CD4-positive, alpha-beta memory T cell (primary cell): ENCODE measurements at regions not wholly inside any gene's neighbourhood (a gene's known extent, or its start where the extent isn't known, plus 50 kb on each side); places are given as distances from the start of the nearest gene placed in this dataset.
A peak's percentile ranks its signal among the peaks of the same experiment; 100 is the strongest.

ENCODE experiments used
- CTCF ChIA-PET: fragments of 350-600 bp; sonication (Branson Sonifier 250); formaldehyde crosslinking; loops from one replicate; lab custom pipeline; 2021; ENCODE audit warnings: inconsistent platforms; ENCODE audit not compliant: partially characterized antibody; lab: Charles Lee
- POLR2A ChIA-PET: fragments of 350-600 bp; sonication (Branson Sonifier 250); formaldehyde crosslinking; loops from one replicate; lab custom pipeline; 2021; ENCODE audit not compliant: partially characterized antibody; lab: Charles Lee
- DNase-seq, 5 donors: peaks; one replicate each; pipeline versions ENCODE4 v3.0.0 to v3.0.0-alpha.2; 2020 to 2022; ENCODE audit warnings: mixed read lengths in 1 of 5
- H3K27ac ChIP-seq: one replicate; pipeline ENCODE4 v1.7.0; 2013; ENCODE audit warnings: low read depth, low read length
- H3K27me3 ChIP-seq: 2 replicates; pipeline ENCODE4 v1.7.0; 2013; ENCODE audit warnings: mild to moderate bottlenecking, low read length, moderate library complexity; ENCODE audit not compliant: insufficient read depth
- H3K36me3 ChIP-seq: 2 replicates; pipeline ENCODE4 v1.7.0; 2013; ENCODE audit warnings: mild to moderate bottlenecking, low read length, moderate library complexity; ENCODE audit not compliant: insufficient read depth
- H3K4me1 ChIP-seq: 2 replicates; pipeline ENCODE4 v1.7.0; 2013; ENCODE audit warnings: mild to moderate bottlenecking, low read length, moderate library complexity; ENCODE audit not compliant: insufficient read depth
- H3K4me3 ChIP-seq, 2 donors: one replicate each; pipeline ENCODE4 v1.7.0; 2013; ENCODE audit warnings: low read length in 2 of 2, mild to moderate bottlenecking in 1 of 2
- H3K9me3 ChIP-seq, 2 donors: one replicate each; pipeline ENCODE4 v1.7.0; 2013; ENCODE audit warnings: low read length in 2 of 2, control low read depth in 1 of 2; ENCODE audit not compliant: control insufficient read depth in 1 of 2
- H3K27ac Mint-ChIP-seq, 7 donors: one replicate each; pipeline ENCODE4 v1.8.0; 2020 to 2021; ENCODE audit warnings: mixed read lengths in 7 of 7, mild to moderate bottlenecking in 6 of 7, inconsistent platforms in 3 of 7, moderate library complexity in 3 of 7
- H3K27me3 Mint-ChIP-seq, 2 donors: one replicate each; pipeline ENCODE4 v1.8.0; 2020 to 2021; ENCODE audit warnings: mixed read lengths in 2 of 2
- H3K36me3 Mint-ChIP-seq, 2 donors: one replicate each; pipeline ENCODE4 v1.8.0; 2020 to 2021; ENCODE audit warnings: mixed read lengths in 2 of 2, inconsistent platforms in 1 of 2, mild to moderate bottlenecking in 1 of 2
- H3K4me1 Mint-ChIP-seq, 4 donors: one replicate each; pipeline ENCODE4 v1.8.0; 2020 to 2021; ENCODE audit warnings: mixed read lengths in 4 of 4, mild to moderate bottlenecking in 1 of 4
- H3K4me3 Mint-ChIP-seq, 8 donors: one replicate each; pipeline ENCODE4 v1.8.0; 2020 to 2021; ENCODE audit warnings: mixed read lengths in 8 of 8, mild to moderate bottlenecking in 7 of 8, moderate library complexity in 6 of 8, inconsistent platforms in 3 of 8
- H3K9me3 Mint-ChIP-seq, 8 donors: one replicate each; pipeline ENCODE4 v1.8.0; 2020 to 2021; ENCODE audit warnings: mixed read lengths in 8 of 8, mild to moderate bottlenecking in 5 of 8, inconsistent platforms in 3 of 8, moderate library complexity in 1 of 8
- intact Hi-C: fragments of 100-400 bp; cut with micrococcal nuclease; formaldehyde crosslinking; loops from one replicate; pipeline ENCODE4 v1.15.1; 2023

DNA sequence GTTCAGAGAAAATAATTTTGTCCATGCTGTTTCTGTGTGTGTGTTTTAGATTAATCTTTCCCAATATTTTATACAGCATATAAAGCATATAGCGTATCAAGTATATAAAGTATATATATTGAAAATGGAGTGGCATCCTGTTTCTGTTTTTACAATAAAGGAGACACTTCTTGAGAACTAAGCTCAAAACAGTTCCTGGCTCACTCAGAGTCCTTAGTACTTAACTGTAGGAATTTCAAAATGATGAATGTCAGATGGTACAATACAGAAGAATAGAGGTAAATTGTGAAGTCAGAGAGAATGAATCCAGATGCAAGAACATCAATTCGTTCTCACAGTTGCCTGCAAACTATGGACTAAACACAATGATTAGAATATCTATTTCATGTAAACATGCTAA lies 68.7 kb upstream of the TAS2R1 start:
- Histone ChIP-seq H3K4me3 (no peak overlapping the region), H3K36me3 (no peaks in the 10 kb centered on the region), H3K9me3 (no peaks in the 10 kb centered on the region), H3K27ac (no peak overlapping the region), H3K4me1 (no peaks in the 10 kb centered on the region), H3K27me3 (no peaks in the 10 kb centered on the region)
- DNase-seq: no peak
- Mint-ChIP-seq H3K9me3 (peaks cover 0 to 3% (median under 1%) of the 10 kb centered on the region in 8 donors), H3K36me3 (no peaks in the 10 kb centered on the region), H3K27me3 (no peaks in the 10 kb centered on the region), H3K4me1 (no peaks in the 10 kb centered on the region), H3K27ac (no peak overlapping the region), H3K4me3 (no peak overlapping the region)
- POLR2A ChIA-PET: no interaction called here
- intact Hi-C loops: no loop called here
- CTCF ChIA-PET: no interaction called here

DNA sequence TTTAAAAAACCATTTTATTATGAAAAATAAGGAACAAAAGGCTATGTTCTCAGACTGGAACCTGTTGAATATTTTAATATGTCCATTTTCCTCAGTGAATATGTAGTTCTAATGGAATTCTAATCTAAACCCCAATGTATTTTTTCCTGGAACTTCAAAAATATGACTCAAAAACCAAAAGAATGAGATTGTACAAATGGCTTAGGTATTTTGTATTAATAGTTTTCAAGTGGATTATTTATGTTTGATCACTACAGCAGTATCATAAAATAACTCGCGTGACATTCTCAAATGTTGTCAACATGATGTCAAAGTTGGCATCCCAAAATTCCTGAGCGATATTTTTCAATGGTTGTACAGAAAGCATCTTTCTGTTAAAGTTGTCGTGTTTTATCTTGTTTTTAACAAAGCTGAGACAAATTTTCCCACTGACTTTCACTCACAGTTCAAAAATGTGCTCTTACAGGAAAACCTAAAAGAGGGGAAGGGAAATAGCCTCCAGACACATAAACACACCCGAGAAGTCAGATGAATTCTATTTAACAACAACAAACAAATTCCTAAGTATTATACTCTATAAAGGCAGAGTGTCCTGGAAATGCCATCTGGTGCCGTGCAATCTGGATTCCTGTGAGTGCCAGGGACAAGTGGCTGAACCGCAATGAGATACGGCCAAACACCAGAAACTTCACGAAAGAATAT lies 68.1 kb upstream of the TAS2R1 start:
- H3K9me3 ChIP-seq: no peaks in the 10 kb centered on the region
- no peaks in the 10 kb centered on the region for H3K4me1 ChIP-seq
- intact Hi-C loops: no loop called here
- H3K27ac ChIP-seq: no peak overlapping the region
- Mint-ChIP-seq H3K27me3 (no peaks in the 10 kb centered on the region), H3K9me3 (peaks cover 0 to 5% (median under 1%) of the 10 kb centered on the region in 8 donors), H3K27ac (peak overlapping the region in 1 of 7 donors; percentile 15), H3K36me3 (no peaks in the 10 kb centered on the region), H3K4me1 (no peaks in the 10 kb centered on the region), H3K4me3 (no peak overlapping the region)
- ChIA-PET CTCF (no interaction called here), POLR2A (no interaction called here)
- H3K36me3 ChIP-seq: no peaks in the 10 kb centered on the region
- no peaks in the 10 kb centered on the region for H3K27me3 ChIP-seq
- H3K4me3 ChIP-seq: no peak overlapping the region
- no peak for DNase-seq

DNA sequence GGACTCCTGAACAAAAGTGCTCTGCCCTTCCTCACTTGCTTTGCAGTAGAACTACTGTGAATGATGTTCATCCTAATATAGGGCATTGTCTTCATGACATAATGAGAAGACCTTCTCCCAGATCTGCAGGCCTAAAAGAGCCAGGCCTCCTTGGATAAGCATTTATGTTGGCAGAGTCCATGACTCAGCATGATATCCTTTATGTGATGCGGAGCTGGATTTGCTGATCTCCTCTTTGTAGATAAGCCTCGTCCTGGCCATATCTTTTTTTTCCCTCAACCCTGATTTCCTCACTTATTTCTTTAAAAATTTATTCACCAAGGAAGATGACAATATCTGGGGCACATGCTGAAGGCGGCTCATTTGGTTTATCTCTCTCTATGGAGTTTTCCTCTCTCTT lies 62.4 kb upstream of the TAS2R1 start:
- CTCF ChIA-PET: no interaction called here
- no peaks in the 10 kb centered on the region for H3K9me3 ChIP-seq
- Mint-ChIP-seq H3K27me3 (no peaks in the 10 kb centered on the region), H3K4me3 (no peak overlapping the region), H3K4me1 (no peaks in the 10 kb centered on the region), H3K36me3 (no peaks in the 10 kb centered on the region), H3K9me3 (peaks cover 0 to 9% (median 3%) of the 10 kb centered on the region in 8 donors), H3K27ac (no peak overlapping the region)
- H3K4me1 ChIP-seq: no peaks in the 10 kb centered on the region
- H3K4me3 ChIP-seq: no peak overlapping the region
- no peak for DNase-seq
- intact Hi-C loops: no loop called here
- H3K27ac ChIP-seq: no peak overlapping the region
- POLR2A ChIA-PET: no interaction called here
- H3K36me3 ChIP-seq: no peaks in the 10 kb centered on the region
- no peaks in the 10 kb centered on the region for H3K27me3 ChIP-seq

- Histone ChIP-seq H3K9me3 (no peaks in the 10 kb centered on the region), H3K27ac (no peak overlapping the region), H3K4me1 (no peaks in the 10 kb centered on the region), H3K36me3 (no peaks in the 10 kb centered on the region), H3K27me3 (no peaks in the 10 kb centered on the region), H3K4me3 (no peak overlapping the region)
- H3K9me3 Mint-ChIP-seq: peaks cover 0 to 11% (median 3%) of the 10 kb centered on the region in 8 donors
- H3K27me3 Mint-ChIP-seq: no peaks in the 10 kb centered on the region
- no peak for DNase-seq
- POLR2A ChIA-PET: no interaction called here
- H3K27ac Mint-ChIP-seq: no peak overlapping the region
- H3K4me3 Mint-ChIP-seq: no peak overlapping the region
- no peaks in the 10 kb centered on the region for H3K4me1 Mint-ChIP-seq
- no peaks in the 10 kb centered on the region for H3K36me3 Mint-ChIP-seq
- CTCF ChIA-PET: no interaction called here
- intact Hi-C loops: no loop called here
Observed at GRCh38 chr5:9691261-9691660, 61.1 kb upstream of the TAS2R1 start.

DNA sequence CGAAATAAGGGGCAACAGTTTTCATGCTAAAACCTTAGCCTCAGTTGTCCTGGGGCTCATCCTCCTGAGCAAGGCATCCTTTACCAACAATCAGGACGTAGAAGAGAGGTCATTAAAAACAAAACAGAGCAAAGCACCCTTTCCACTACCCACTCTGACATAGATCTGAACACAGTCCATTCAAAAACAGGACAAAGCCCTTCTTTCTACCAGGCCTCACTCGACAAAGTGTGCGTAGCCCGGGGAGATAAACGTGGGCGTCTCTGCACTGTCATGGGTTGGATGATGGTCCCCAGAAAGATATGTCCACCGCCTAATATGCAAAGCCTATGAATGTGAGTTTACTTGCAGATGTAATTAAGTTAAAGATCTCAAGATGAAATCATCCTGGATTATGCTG lies 60.6 kb upstream of the TAS2R1 start:
- H3K9me3 ChIP-seq: no peaks in the 10 kb centered on the region
- CTCF ChIA-PET: no interaction called here
- POLR2A ChIA-PET: no interaction called here
- no peaks in the 10 kb centered on the region for H3K4me1 ChIP-seq
- H3K36me3 ChIP-seq: no peaks in the 10 kb centered on the region
- Mint-ChIP-seq H3K4me1 (no peaks in the 10 kb centered on the region), H3K9me3 (peaks cover 0 to 11% (median 4%) of the 10 kb centered on the region in 8 donors), H3K36me3 (no peaks in the 10 kb centered on the region), H3K4me3 (no peak overlapping the region), H3K27me3 (no peaks in the 10 kb centered on the region), H3K27ac (no peak overlapping the region)
- DNase-seq: no peak
- no peaks in the 10 kb centered on the region for H3K27me3 ChIP-seq
- H3K27ac ChIP-seq: no peak overlapping the region
- intact Hi-C loops: no loop called here
- no peak overlapping the region for H3K4me3 ChIP-seq

GRCh38 chr5:9686216-9686615 lies 56.1 kb upstream of the TAS2R1 start:
- no peaks in the 10 kb centered on the region for H3K9me3 ChIP-seq
- no peak overlapping the region for H3K4me3 Mint-ChIP-seq
- ChIA-PET CTCF (no interaction called here), POLR2A (no interaction called here)
- H3K4me1 Mint-ChIP-seq: no peaks in the 10 kb centered on the region
- peaks cover 0 to 8% (median 0%) of the 10 kb centered on the region in 8 donors for H3K9me3 Mint-ChIP-seq
- no peak overlapping the region for H3K4me3 ChIP-seq
- no peaks in the 10 kb centered on the region for H3K36me3 Mint-ChIP-seq
- intact Hi-C loops: loop anchor here (5.0 kb wide), 1 partner anchor 854 kb away; no protein-coding TSS in a partner anchor
- no peak overlapping the region for H3K27ac ChIP-seq
- no peaks in the 10 kb centered on the region for H3K27me3 ChIP-seq
- no peaks in the 10 kb centered on the region for H3K36me3 ChIP-seq
- no peaks in the 10 kb centered on the region for H3K27me3 Mint-ChIP-seq
- no peak for DNase-seq
- H3K27ac Mint-ChIP-seq: no peak overlapping the region
- H3K4me1 ChIP-seq: no peaks in the 10 kb centered on the region

- Histone ChIP-seq H3K4me1 (no peaks in the 10 kb centered on the region), H3K36me3 (no peaks in the 10 kb centered on the region), H3K9me3 (no peaks in the 10 kb centered on the region), H3K27ac (no peak overlapping the region), H3K4me3 (no peak overlapping the region), H3K27me3 (no peaks in the 10 kb centered on the region)
- intact Hi-C loops: no loop called here
- Mint-ChIP-seq H3K27me3 (no peaks in the 10 kb centered on the region), H3K4me3 (no peak overlapping the region), H3K4me1 (no peaks in the 10 kb centered on the region), H3K9me3 (peaks cover 2 to 14% (median 10%) of the 10 kb centered on the region in 8 donors), H3K36me3 (no peaks in the 10 kb centered on the region), H3K27ac (no peak overlapping the region)
- CTCF ChIA-PET: no interaction called here
- DNase-seq: no peak
- POLR2A ChIA-PET: no interaction called here
Observed at GRCh38 chr5:9681706-9682105, 51.6 kb upstream of the TAS2R1 start.
